Uterus (tissue), 2 donors: ENCODE measurements at regions not wholly inside any gene's neighbourhood (a gene's known extent, or its start where the extent isn't known, plus 50 kb on each side); places are given as distances from the start of the nearest gene placed in this dataset.

Source experiments
- POLR2A ChIP-seq, 2 donors: fragments of 450-650 bp; IDR thresholded peaks; one replicate each; pipeline ENCODE4 v1.6.1; 2016; ENCODE audit warnings: antibody characterized with exemption in 2 of 2, mild to moderate bottlenecking in 1 of 2, moderate library complexity in 1 of 2
- TF ChIP-seq, protein P1 (sequence below), 4 experiments: fragments of 200-600 bp in 2 of 4; fragments of 450-650 bp in 2 of 4; sonication (generic) in 2 of 4; IDR thresholded peaks; one replicate each; pipeline ENCODE4 v1.5.1; 2016 to 2019; ENCODE audit warnings: antibody characterized with exemption in 4 of 4, mild to moderate bottlenecking in 2 of 4, moderate library complexity in 1 of 4

GRCh38 chrX:43002526-43003203 is 224.7 kb upstream of the PPP1R2C start:
- TF ChIP-seq, protein P1, sequence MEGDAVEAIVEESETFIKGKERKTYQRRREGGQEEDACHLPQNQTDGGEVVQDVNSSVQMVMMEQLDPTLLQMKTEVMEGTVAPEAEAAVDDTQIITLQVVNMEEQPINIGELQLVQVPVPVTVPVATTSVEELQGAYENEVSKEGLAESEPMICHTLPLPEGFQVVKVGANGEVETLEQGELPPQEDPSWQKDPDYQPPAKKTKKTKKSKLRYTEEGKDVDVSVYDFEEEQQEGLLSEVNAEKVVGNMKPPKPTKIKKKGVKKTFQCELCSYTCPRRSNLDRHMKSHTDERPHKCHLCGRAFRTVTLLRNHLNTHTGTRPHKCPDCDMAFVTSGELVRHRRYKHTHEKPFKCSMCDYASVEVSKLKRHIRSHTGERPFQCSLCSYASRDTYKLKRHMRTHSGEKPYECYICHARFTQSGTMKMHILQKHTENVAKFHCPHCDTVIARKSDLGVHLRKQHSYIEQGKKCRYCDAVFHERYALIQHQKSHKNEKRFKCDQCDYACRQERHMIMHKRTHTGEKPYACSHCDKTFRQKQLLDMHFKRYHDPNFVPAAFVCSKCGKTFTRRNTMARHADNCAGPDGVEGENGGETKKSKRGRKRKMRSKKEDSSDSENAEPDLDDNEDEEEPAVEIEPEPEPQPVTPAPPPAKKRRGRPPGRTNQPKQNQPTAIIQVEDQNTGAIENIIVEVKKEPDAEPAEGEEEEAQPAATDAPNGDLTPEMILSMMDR (IDR thresholded peaks at IDR 0.05) = no peak
- TF ChIP-seq POLR2A (IDR thresholded peaks at IDR 0.05) = no peak
